MM.1S (cell line): ENCODE measurements at regions not wholly inside any gene's neighbourhood (a gene's known extent, or its start where the extent isn't known, plus 50 kb on each side); places are given as distances from the start of the nearest gene placed in this dataset.

ENCODE experiments used
- DNase-seq: peaks from one replicate; pipeline ENCODE4 v3.0.0-alpha.2; 2015
- H2AFZ ChIP-seq: fragments of 300-600 bp; sonication (generic); 2 replicates; pipeline ENCODE4 v1.6.0; 2016; ENCODE audit warnings: antibody characterized with exemption, low read length
- H3F3A ChIP-seq: fragments of 300-600 bp; sonication (generic); 2 replicates; pipeline ENCODE4 v1.6.1; 2016; ENCODE audit warnings: mild to moderate bottlenecking, antibody characterized with exemption, low read length, moderate library complexity, mixed read lengths; ENCODE audit not compliant: insufficient read depth
- H3K27ac ChIP-seq: fragments of 300-600 bp; sonication (generic); 2 replicates; pipeline ENCODE4 v1.5.1; 2016; ENCODE audit warnings: mild to moderate bottlenecking, low read length
- H3K27me3 ChIP-seq: fragments of 300-600 bp; sonication (generic); replicated peaks from 2 replicates; pipeline ENCODE4 v1.6.0; 2016; ENCODE audit warnings: low read length; ENCODE audit not compliant: insufficient read depth
- H3K36me3 ChIP-seq: fragments of 300-600 bp; sonication (generic); replicated peaks from 2 replicates; pipeline ENCODE4 v1.6.1; 2016; ENCODE audit warnings: mild to moderate bottlenecking, low read length, mixed read lengths; ENCODE audit not compliant: insufficient read depth
- H3K4me1 ChIP-seq: fragments of 300-600 bp; sonication (generic); 2 replicates; pipeline ENCODE4 v1.6.1; 2016; ENCODE audit warnings: low read length, mixed read lengths
- H3K4me2 ChIP-seq: fragments of 300-600 bp; sonication (generic); 2 replicates; pipeline ENCODE4 v1.6.0; 2016; ENCODE audit warnings: low read depth, low read length
- H3K4me3 ChIP-seq: fragments of 300-600 bp; sonication (generic); 2 replicates; pipeline ENCODE4 v1.5.1; 2016; ENCODE audit warnings: low read length, mixed read lengths
- H3K79me2 ChIP-seq: fragments of 300-600 bp; sonication (generic); 2 replicates; pipeline ENCODE4 v1.6.1; 2016; ENCODE audit warnings: mixed run types, low read length, mixed read lengths
- H3K9ac ChIP-seq: fragments of 300-600 bp; sonication (generic); 2 replicates; pipeline ENCODE4 v1.6.1; 2016; ENCODE audit warnings: low read length, mixed read lengths
- H3K9me2 ChIP-seq: fragments of 300-600 bp; sonication (generic); replicated peaks from 2 replicates; pipeline ENCODE4 v1.6.1; 2016; ENCODE audit warnings: mild to moderate bottlenecking, low read length, mixed read lengths; ENCODE audit not compliant: insufficient read depth
- H3K9me3 ChIP-seq: fragments of 300-600 bp; sonication (generic); replicated peaks from 2 replicates; pipeline ENCODE4 v1.6.1; 2016; ENCODE audit warnings: mild to moderate bottlenecking, low read length, mixed read lengths; ENCODE audit not compliant: insufficient read depth
- H4K20me1 ChIP-seq: fragments of 300-600 bp; sonication (generic); 2 replicates; pipeline ENCODE4 v1.6.1; 2016; ENCODE audit warnings: mild to moderate bottlenecking, low read length, moderate library complexity, mixed read lengths; ENCODE audit not compliant: insufficient read depth
- EZH2 ChIP-seq: fragments of 300-600 bp; sonication (generic); optimal IDR thresholded peaks from 2 replicates; pipeline ENCODE3; 2017; ENCODE audit warnings: low read depth, mild to moderate bottlenecking, antibody characterized with exemption, low read length, mixed read lengths
- EZH2phosphoT487 ChIP-seq: fragments of 300-600 bp; sonication (generic); IDR thresholded peaks from 2 replicates; pipeline ENCODE4 v1.6.1; 2018; ENCODE audit warnings: antibody characterized with exemption, low read length
- TF ChIP-seq, protein P1 (sequence below): fragments of 300-600 bp; sonication (generic); IDR thresholded peaks from 2 replicates; pipeline ENCODE4 v1.5.1; 2016; ENCODE audit warnings: antibody characterized with exemption, low read length, mixed read lengths

DNA sequence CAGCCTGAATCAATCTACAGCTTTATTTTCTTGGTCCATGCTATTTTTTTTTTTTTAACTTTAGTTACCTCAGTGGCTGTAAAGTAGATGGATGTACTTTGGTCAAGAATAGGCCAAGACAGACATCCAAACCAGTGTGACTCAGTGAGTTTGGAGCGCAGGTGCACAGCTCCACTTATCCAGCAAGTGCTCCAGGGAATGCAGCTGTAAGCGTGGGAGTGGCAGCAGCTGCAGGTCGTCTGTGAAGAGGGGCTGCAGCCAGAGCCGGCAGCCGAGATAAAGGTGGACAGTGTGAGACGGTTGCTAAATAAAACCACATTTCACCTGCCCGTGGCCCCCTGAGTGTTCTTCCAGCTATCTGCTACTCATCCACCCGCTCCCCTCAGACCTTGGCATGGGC lies 1018.7 kb downstream of the AACS start:
- Histone ChIP-seq H3K27ac (no peak overlapping the region), H3K79me2 (no peaks in the 10 kb centered on the region), H4K20me1 (no peaks in the 10 kb centered on the region), H3K9me2 (no peaks in the 10 kb centered on the region), H3K9me3 (no peaks in the 10 kb centered on the region), H3K9ac (no peak overlapping the region), H3K4me2 (no peak overlapping the region), H3K4me1 (no peaks in the 10 kb centered on the region), H3K4me3 (no peak overlapping the region), H3K27me3 (no peaks in the 10 kb centered on the region), H3K36me3 (no peaks in the 10 kb centered on the region), H2AFZ (no peak overlapping the region), H3F3A (no peaks in the 10 kb centered on the region)
- DNase-seq = no peak
- TF ChIP-seq EZH2phosphoT487 = no peak
- no peak for TF ChIP-seq EZH2
- TF ChIP-seq, protein P1, sequence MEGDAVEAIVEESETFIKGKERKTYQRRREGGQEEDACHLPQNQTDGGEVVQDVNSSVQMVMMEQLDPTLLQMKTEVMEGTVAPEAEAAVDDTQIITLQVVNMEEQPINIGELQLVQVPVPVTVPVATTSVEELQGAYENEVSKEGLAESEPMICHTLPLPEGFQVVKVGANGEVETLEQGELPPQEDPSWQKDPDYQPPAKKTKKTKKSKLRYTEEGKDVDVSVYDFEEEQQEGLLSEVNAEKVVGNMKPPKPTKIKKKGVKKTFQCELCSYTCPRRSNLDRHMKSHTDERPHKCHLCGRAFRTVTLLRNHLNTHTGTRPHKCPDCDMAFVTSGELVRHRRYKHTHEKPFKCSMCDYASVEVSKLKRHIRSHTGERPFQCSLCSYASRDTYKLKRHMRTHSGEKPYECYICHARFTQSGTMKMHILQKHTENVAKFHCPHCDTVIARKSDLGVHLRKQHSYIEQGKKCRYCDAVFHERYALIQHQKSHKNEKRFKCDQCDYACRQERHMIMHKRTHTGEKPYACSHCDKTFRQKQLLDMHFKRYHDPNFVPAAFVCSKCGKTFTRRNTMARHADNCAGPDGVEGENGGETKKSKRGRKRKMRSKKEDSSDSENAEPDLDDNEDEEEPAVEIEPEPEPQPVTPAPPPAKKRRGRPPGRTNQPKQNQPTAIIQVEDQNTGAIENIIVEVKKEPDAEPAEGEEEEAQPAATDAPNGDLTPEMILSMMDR = no peak

DNA sequence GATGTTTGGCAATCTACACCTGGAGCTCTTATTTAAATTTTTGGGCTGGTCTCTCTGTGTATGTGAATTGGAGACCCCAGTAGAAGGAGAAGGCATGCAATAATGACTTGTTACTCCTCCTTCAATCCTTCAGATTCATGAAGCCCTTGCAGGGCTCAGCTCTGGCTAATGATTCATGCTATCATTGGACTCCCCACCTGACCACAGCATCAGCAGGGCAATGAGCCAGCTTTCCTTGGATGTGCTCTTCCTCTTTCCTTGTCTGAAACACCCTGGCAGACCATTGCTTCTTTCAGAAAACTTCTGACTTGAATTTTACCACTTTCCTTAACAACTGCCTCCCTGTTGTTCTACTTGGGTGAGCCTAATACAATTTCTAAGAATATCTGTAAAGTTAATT lies 1019.2 kb downstream of the AACS start:
- H3K4me3 ChIP-seq = no peak overlapping the region
- no peaks in the 10 kb centered on the region for H3K27me3 ChIP-seq
- H4K20me1 ChIP-seq = no peaks in the 10 kb centered on the region
- H3K27ac ChIP-seq = no peak overlapping the region
- H3K9ac ChIP-seq = no peak overlapping the region
- no peak overlapping the region for H3K4me2 ChIP-seq
- no peaks in the 10 kb centered on the region for H3F3A ChIP-seq
- no peaks in the 10 kb centered on the region for H3K9me2 ChIP-seq
- TF ChIP-seq EZH2 = no peak
- no peak for TF ChIP-seq EZH2phosphoT487
- TF ChIP-seq, protein P1 = no peak
- no peak for DNase-seq
- H2AFZ ChIP-seq = no peak overlapping the region
- no peaks in the 10 kb centered on the region for H3K9me3 ChIP-seq
- H3K4me1 ChIP-seq = no peaks in the 10 kb centered on the region
- no peaks in the 10 kb centered on the region for H3K36me3 ChIP-seq
- no peaks in the 10 kb centered on the region for H3K79me2 ChIP-seq

DNA sequence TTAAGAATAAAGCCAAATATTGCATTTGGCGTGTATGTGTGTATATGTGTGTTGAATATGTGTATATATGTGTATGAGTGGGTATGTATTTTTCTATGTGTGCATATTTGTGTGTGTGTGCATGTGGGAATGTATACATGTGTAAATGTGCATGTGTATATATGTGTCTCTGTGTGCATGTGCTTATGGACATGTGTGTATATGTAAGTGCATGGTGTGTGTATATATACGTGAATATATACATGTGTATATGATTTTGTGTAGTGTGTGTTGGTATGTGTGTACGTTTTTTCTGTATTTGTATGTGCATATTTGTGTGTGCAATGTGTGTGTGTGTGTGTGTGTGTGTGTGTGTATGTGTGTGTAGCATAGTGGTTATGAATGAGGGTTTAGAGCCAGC lies 1021.0 kb downstream of the AACS start:
- Histone ChIP-seq H4K20me1 (no peaks in the 10 kb centered on the region), H3K36me3 (no peaks in the 10 kb centered on the region), H3K27me3 (no peaks in the 10 kb centered on the region), H2AFZ (no peak overlapping the region), H3K4me3 (no peak overlapping the region), H3F3A (no peaks in the 10 kb centered on the region), H3K9me3 (no peaks in the 10 kb centered on the region), H3K9ac (no peak overlapping the region), H3K79me2 (no peaks in the 10 kb centered on the region), H3K9me2 (no peaks in the 10 kb centered on the region), H3K4me2 (no peak overlapping the region), H3K27ac (no peak overlapping the region), H3K4me1 (no peaks in the 10 kb centered on the region)
- no peak for DNase-seq
- no peak for TF ChIP-seq EZH2
- no peak for TF ChIP-seq EZH2phosphoT487
- TF ChIP-seq, protein P1 = no peak

DNA sequence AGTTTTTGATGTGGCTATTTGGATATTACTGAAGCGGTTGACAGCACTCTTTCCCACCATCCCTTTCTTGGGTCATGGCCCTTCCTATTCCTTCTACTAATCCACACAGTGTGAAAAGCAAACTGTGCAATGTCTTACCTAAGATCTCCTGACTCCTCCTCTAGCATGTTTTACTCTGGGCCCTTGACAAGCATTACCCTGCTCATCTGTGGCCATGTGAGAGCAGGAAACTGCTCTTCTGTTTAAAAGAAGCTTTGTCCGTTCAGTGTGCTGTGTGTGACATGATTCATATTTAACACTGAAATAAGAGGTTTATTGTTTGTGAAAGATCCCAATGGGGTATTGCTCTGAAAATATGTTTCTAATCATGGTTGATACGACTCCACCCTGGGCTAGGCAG lies 1022.5 kb downstream of the AACS start:
- H3K4me2 ChIP-seq = no peak overlapping the region
- H3K9ac ChIP-seq = no peak overlapping the region
- H3K79me2 ChIP-seq = no peaks in the 10 kb centered on the region
- H3K27me3 ChIP-seq = no peaks in the 10 kb centered on the region
- TF ChIP-seq EZH2phosphoT487 (no peak), EZH2 (no peak)
- TF ChIP-seq, protein P1 = no peak
- DNase-seq = no peak
- H3K4me1 ChIP-seq = no peaks in the 10 kb centered on the region
- no peak overlapping the region for H3K4me3 ChIP-seq
- H3K9me3 ChIP-seq = no peaks in the 10 kb centered on the region
- no peak overlapping the region for H2AFZ ChIP-seq
- H4K20me1 ChIP-seq = no peaks in the 10 kb centered on the region
- no peaks in the 10 kb centered on the region for H3K36me3 ChIP-seq
- H3F3A ChIP-seq = no peaks in the 10 kb centered on the region
- H3K9me2 ChIP-seq = no peaks in the 10 kb centered on the region
- H3K27ac ChIP-seq = no peak overlapping the region
